Sigmoid colon (tissue), 6 donors: ENCODE measurements at regions not wholly inside any gene's neighbourhood (a gene's known extent, or its start where the extent isn't known, plus 50 kb on each side); places are given as distances from the start of the nearest gene placed in this dataset.

Source experiments
- DNase-seq: peaks from one replicate; pipeline ENCODE4 v3.0.0-alpha.2; 2019
- H3K27ac ChIP-seq, 4 donors: fragments of 200-600 bp; sonication (generic); one replicate each; pipeline ENCODE4 v1.5.1; 2016 to 2019; ENCODE audit warnings: mild to moderate bottlenecking in 1 of 4
- H3K27me3 ChIP-seq, 3 donors: fragments of 200-600 bp; sonication (generic); one replicate each; pipeline ENCODE4 v1.5.1; 2019; ENCODE audit warnings: mild to moderate bottlenecking in 1 of 3
- H3K36me3 ChIP-seq, 4 donors: fragments of 200-600 bp; sonication (generic); one replicate each; pipeline ENCODE4 v1.5.1; 2016 to 2019
- H3K4me1 ChIP-seq, 4 donors: fragments of 200-600 bp; sonication (generic); one replicate each; pipeline ENCODE4 v1.5.1; 2017 to 2019
- H3K4me3 ChIP-seq, 4 donors: fragments of 200-600 bp; sonication (generic); one replicate each; pipeline ENCODE4 v1.5.1; 2017 to 2019; ENCODE audit warnings: mild to moderate bottlenecking in 2 of 4, moderate library complexity in 1 of 4
- H3K9me3 ChIP-seq, 4 donors: fragments of 200-600 bp in 3 of 4; sonication (generic) in 3 of 4; one replicate each; pipeline versions ENCODE4 v1.5.1 to v1.6.1; 2013 to 2019
- CTCF ChIP-seq, 4 experiments: fragments of 450-650 bp in 3 of 4; fragments of 200-600 bp in 1 of 4; IDR thresholded peaks; one replicate each; pipeline ENCODE4 v1.5.1; 2016 to 2019; ENCODE audit warnings: antibody characterized with exemption in 4 of 4, mild to moderate bottlenecking in 3 of 4, moderate library complexity in 2 of 4
- EP300 ChIP-seq, 4 donors: sonication (generic); formaldehyde crosslinking; IDR thresholded peaks; one replicate each; pipeline ENCODE4 v1.6.1; 2017; ENCODE audit warnings: antibody characterized with exemption in 4 of 4
- POLR2A ChIP-seq, 2 donors: fragments of 450-650 bp; IDR thresholded peaks; one replicate each; pipeline ENCODE4 v1.6.1; 2016; ENCODE audit warnings: antibody characterized with exemption in 2 of 2, mild to moderate bottlenecking in 2 of 2, moderate library complexity in 2 of 2
- POLR2AphosphoS5 ChIP-seq, 4 donors: sonication (generic); formaldehyde crosslinking; IDR thresholded peaks; one replicate each; pipeline ENCODE4 v1.6.1; 2017; ENCODE audit warnings: antibody characterized with exemption in 4 of 4
- WGBS, 2 donors: extraction: QIAGEN DNeasy Blood & Tissue Kit; methylation state at CpG; one replicate each; pipeline ENCODE4 v1.1.7; 2013; 5-methylcytosine and 5-hydroxymethylcytosine counted together
- intact Hi-C: fragments of 100-400 bp; cut with DNase I; formaldehyde crosslinking; loops from one replicate; pipeline ENCODE4 v1.15.1; 2023
- donor health status: healthy with polysubstance abuse.
- donor health status: healthy.

- intact Hi-C loops: no loop called here
- no peak for DNase-seq
- 76 to 85% methylated on average over 2 of the region's 2 CpGs for WGBS, 2 donors
- H3K4me3 ChIP-seq: no peak overlapping the region
- H3K27me3 ChIP-seq: no peaks in the 10 kb centered on the region
- no peak for TF ChIP-seq POLR2A (IDR thresholded peaks at IDR 0.05)
- TF ChIP-seq EP300 (IDR thresholded peaks at IDR 0.05): no peak
- TF ChIP-seq POLR2AphosphoS5 (IDR thresholded peaks at IDR 0.05): no peak
- TF ChIP-seq CTCF (IDR thresholded peaks at IDR 0.05): no peak
- peaks cover 0 to 6% (median 4%) of the 10 kb centered on the region in 4 donors for H3K9me3 ChIP-seq
- H3K27ac ChIP-seq: no peak overlapping the region
- no peaks in the 10 kb centered on the region for H3K36me3 ChIP-seq
- H3K4me1 ChIP-seq: no peaks in the 10 kb centered on the region
Observed at GRCh38 chr13:61874970-61875579, 459.4 kb upstream of the PCDH20 start.

DNA sequence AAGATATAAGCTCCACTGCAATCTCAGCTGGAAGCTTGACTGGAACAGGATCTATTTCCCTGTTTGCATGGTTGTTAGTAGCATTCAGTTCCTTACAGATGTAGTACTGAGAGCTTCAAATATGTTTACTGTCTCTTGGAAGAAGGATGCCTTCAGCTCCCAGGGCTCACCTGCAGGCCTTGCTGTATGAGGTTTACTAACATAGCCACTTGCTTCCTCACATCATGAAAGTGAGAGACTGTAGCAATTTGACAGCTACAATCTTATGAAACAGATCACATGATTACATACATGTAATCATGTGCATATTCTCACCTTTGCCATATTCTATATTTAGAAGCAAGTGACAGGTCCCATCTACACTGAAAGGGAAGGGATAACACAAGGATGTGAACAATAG is 458.1 kb upstream of the PCDH20 start:
- Histone ChIP-seq H3K4me3 (no peak overlapping the region), H3K9me3 (peaks cover 0 to 6% (median 4%) of the 10 kb centered on the region in 4 donors), H3K27ac (no peak overlapping the region), H3K36me3 (no peaks in the 10 kb centered on the region), H3K27me3 (no peaks in the 10 kb centered on the region), H3K4me1 (no peaks in the 10 kb centered on the region)
- no peak for TF ChIP-seq EP300 (IDR thresholded peaks at IDR 0.05)
- no peak for TF ChIP-seq CTCF (IDR thresholded peaks at IDR 0.05)
- no peak for DNase-seq
- intact Hi-C loops: no loop called here

DNA sequence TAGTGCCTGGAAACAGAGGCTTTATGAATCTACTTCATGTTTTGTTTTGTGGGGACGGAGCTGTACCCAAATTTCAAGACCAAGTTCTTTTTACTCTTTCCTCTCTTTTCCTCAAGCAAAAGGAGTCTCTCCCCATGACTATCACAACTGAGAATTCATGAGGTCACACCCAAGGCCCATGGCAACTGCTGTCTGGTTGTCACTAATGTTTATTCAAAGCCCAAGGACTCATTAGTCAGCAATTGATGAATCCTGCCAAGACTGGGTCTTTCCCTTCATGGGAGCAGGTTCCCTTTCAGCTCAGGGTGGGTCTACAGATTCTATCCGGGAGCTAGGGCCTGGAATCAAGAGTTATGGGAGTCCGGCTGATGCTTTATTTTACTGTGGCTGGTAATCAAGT is 441.5 kb upstream of the PCDH20 start:
- WGBS, 2 donors: 70 to 88% methylated on average over 3 of the region's 3 CpGs
- no peaks in the 10 kb centered on the region for H3K4me1 ChIP-seq
- TF ChIP-seq POLR2A (IDR thresholded peaks at IDR 0.05) (no peak), EP300 (IDR thresholded peaks at IDR 0.05) (no peak), CTCF (IDR thresholded peaks at IDR 0.05) (no peak), POLR2AphosphoS5 (IDR thresholded peaks at IDR 0.05) (no peak)
- no peaks in the 10 kb centered on the region for H3K36me3 ChIP-seq
- no peaks in the 10 kb centered on the region for H3K27me3 ChIP-seq
- no peak for DNase-seq
- intact Hi-C loops: no loop called here
- H3K27ac ChIP-seq: no peak overlapping the region
- H3K9me3 ChIP-seq: no peaks in the 10 kb centered on the region
- no peak overlapping the region for H3K4me3 ChIP-seq

DNA sequence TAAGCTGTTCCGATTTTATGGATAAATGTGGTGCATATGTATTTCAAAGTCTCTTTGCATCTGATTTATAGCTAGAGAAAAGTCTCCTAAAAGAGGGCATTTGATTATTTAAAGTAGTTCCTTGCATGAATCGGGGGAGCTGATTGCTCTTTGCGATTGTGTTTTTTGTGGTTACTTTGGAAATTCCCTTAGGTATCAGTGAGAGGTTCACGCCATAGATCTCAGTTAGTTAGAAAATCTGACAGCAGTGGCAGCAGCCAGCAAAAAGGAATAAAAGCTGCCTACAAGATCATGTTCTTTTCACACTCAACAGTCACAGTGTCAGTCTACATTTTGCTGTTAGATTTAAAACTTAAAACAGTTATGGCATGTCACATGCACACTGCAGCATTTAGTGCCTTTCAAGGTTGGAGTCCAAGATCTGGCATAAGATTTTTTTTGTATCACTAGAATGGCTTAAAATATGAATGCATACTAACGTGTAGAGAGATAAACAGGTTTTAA is 436.5 kb upstream of the PCDH20 start:
- no peaks in the 10 kb centered on the region for H3K36me3 ChIP-seq
- H3K9me3 ChIP-seq: no peaks in the 10 kb centered on the region
- no peak overlapping the region for H3K4me3 ChIP-seq
- H3K27me3 ChIP-seq: no peaks in the 10 kb centered on the region
- DNase-seq: no peak
- WGBS, 2 donors: 77 to 79% methylated on average over 5 of the region's 5 CpGs
- no peak for TF ChIP-seq POLR2AphosphoS5 (IDR thresholded peaks at IDR 0.05)
- no peak for TF ChIP-seq POLR2A (IDR thresholded peaks at IDR 0.05)
- no peak for TF ChIP-seq CTCF (IDR thresholded peaks at IDR 0.05)
- no peak for TF ChIP-seq EP300 (IDR thresholded peaks at IDR 0.05)
- H3K27ac ChIP-seq: no peak overlapping the region
- H3K4me1 ChIP-seq: no peaks in the 10 kb centered on the region
- intact Hi-C loops: no loop called here

DNA sequence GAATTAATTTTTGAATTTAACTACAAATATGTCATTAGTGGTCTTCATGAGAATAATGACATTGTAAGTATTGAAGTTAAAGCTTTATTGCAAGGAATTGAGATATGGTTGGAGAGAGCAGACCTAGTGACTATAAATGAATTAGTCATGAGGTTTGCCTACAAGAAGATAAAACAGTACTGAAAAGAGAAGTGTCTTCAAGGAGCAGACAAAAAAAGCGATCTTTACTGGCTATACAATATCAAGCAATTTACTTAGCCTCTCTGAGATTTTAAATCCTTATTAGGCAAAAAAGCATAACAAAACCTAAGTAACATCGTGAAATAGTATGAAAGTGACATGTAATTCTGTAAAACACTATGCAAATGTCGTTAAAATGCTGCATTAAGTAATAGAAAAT is 435.1 kb upstream of the PCDH20 start:
- Histone ChIP-seq H3K4me1 (no peaks in the 10 kb centered on the region), H3K9me3 (no peaks in the 10 kb centered on the region), H3K27me3 (no peaks in the 10 kb centered on the region), H3K4me3 (no peak overlapping the region), H3K27ac (no peak overlapping the region), H3K36me3 (no peaks in the 10 kb centered on the region)
- 64 to 77% methylated on average over 3 of the region's 3 CpGs for WGBS, 2 donors
- DNase-seq: no peak
- TF ChIP-seq POLR2A (IDR thresholded peaks at IDR 0.05) (no peak), POLR2AphosphoS5 (IDR thresholded peaks at IDR 0.05) (no peak), CTCF (IDR thresholded peaks at IDR 0.05) (no peak), EP300 (IDR thresholded peaks at IDR 0.05) (no peak)
- intact Hi-C loops: no loop called here
